IPS DF 4.7 (cell line): ENCODE measurements at regions not wholly inside any gene's neighbourhood (a gene's known extent, or its start where the extent isn't known, plus 50 kb on each side); places are given as distances from the start of the nearest gene placed in this dataset.

Experiments
- DNase-seq: peaks from one replicate; pipeline ENCODE4 v3.0.0-alpha.2; 2013; ENCODE audit warnings: low spot score; ENCODE audit errors: extremely low read depth

DNA sequence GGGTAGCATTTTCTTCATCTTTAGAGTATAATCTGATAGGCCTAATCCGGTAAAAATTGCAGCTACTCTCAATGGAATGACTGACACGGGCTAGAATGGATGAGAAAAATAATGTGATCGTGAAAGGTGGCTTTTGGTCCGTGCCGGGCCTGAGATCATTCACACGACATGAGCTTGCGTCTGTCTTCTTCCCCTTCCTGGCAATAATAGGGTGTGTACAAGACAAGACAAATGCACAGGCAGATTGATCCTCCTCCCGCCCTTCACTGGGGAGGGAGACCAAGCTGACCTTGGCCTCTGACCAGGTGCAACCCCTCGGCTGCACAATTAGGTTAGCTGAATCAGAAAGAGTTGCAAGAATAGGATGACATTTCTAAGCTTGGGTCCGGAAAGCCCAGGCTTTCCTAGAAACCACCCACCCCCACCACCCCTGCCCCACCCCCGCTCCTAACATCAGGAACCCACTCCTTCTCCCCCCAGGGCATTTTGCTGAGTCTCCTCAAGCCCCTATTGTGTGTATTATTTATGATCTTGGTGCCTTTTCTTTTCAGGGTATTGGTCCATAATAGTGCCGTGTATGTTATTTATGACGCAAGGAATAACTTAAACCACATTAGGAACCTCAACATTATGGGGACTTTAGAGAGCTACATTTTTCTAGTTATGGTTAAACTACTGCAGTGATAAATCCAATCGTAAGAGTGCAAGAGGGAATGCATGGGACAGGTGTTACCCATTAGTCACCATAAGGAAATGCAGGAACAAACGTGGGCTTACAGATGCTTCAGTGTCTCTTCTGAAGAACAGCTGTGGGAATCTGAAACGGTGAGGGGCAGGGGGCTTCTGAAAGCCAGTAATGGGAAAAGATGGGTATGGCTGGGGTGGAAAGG is 540.1 kb upstream of the PSMD7 start:
- DNase-seq, result no peak

DNA sequence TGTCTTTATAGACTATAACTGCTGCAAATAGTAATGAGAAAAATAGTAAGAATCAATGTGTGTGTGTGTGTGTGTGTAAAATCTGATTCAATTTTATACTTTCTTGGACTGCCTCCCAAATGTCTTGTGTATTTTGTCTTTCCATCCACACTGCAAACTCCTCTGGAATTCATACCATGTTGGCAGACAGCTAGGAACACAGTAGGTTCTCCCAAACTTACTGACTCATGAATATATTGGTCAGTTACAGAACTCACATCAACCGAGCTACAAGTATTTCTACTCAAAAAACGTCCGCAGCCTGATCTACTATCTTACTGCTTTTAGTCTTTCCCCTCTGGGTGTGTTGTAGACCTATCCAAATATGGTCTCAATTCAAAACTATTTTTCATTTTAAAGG is 542.7 kb upstream of the PSMD7 start:
- no peak for DNase-seq

DNA sequence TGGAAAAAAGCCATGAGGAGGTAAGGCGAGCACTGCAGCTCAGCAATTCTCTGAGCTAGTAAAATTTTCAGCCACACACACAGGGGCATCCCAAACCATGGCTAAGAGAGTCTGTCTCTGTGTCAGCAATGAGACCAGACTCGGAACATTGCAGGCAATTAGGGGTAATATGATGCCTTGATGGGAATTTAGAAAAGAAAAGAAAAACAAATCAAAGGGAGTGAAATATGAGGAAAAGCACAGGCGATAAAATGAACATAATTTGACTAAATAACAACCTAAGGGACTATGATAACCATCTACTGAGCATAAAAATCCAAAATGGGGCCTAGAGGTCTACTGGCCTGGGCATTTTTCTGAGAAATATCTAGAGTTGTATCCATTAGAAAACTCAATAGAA is 546.0 kb upstream of the PSMD7 start:
- DNase-seq, result no peak

DNA sequence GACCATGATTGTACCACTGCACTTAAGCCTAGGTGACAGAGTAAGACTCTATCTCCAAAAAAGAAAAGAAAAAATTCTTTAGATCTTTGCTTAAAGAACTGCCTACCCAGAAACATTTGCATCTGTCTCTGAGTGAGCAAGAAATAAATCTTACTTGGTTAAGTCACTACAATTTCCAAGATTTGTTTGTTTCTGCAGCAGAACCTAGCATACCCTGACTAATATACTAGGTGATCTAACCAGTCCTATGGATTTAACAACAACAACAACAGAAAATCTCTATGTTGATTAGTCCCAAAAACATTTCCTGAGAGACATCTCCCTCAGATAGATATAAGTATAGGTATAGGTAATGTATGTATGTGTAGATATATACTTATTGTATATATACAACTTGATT is 549.3 kb upstream of the PSMD7 start:
- no peak for DNase-seq

DNA sequence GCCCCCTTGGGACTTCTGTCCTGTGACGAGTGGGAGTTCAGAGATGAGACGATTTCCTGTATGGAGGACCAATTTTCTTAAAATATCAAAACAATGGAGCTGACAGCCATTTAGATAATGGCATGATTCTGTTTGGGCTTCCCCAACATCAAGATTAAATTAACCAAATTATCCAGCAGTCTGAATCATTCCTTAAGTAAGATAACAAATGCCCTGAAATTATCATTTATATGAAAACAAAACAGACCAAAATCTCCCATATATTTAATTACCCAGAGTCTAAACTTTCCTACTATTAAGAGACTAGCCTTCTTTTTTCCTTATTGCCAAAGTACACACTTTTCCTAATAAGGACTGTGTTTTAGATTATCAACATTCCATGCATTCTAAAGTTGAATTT is 550.1 kb upstream of the PSMD7 start:
- no peak for DNase-seq

DNA sequence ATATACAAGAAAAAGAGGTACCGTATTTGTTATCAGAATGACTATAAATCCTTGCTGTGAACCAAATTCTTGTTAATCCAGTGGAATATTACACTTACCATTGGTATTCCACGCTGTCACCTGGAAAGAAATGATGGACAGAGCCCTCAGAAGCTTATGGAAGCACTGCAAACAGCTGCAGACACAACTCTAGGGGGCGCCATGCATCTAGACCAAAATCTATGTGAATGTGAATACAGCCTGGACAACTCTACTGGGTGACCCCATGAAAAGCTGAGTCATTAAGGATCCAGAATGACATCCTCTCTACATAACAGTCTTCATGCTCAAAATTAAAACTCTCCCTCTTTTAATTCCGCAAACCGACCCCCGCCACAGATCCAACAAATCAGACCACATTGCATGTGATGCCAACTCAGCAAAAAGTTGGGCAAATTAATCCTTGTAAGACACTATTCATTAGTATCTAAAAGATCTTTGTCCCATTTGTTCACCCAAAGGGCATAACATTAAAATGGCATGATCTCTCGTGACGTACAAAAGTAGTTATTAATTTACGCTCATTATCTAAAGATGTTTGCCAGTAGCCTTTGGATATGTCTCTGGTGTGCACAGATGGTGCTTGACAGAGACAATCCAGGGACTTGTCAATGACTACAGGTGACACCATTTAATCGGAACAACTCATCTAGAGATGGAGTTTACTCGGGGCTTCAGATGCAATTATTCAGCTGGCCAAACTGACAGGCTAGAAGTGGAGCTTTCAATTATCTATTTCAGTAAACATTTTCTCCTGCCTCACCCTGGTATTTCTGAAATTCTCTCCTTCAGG is 552.7 kb upstream of the PSMD7 start:
- peak; percentile 22 for DNase-seq

DNA sequence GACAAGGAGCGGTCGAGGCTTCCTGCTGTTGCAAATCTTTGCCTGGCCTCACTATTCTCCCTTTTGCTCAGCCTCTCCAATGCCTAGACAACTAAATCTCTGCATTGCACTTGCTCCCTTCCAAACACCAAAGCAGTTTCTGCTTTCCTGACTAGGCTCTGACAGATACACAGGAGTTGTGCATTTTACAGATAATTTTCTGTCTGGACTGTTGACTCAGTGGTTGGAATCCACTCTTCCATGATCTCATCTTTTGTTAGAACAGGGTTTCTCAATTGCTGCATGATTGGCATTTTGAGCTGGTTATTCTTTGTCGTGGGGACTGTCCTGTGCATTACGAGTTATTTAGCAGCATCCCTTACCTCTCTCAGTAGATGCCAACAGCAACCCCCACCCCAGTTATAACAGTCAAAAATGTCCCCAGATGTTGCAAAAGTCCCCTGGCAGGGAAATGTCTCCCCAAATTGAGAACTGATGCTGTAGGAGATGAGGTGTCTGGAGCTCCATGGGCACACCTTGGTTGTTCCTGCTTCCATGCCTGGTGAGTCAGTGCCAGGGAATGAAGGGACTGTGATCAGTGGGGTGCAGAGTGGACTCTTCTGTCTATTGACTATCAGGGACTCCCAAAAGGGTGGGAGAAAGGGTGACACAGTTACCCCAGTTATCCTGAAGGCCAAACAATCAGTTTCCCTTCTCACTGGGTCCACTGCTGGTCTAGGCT is 557.4 kb upstream of the PSMD7 start:
- DNase-seq, result no peak

DNA sequence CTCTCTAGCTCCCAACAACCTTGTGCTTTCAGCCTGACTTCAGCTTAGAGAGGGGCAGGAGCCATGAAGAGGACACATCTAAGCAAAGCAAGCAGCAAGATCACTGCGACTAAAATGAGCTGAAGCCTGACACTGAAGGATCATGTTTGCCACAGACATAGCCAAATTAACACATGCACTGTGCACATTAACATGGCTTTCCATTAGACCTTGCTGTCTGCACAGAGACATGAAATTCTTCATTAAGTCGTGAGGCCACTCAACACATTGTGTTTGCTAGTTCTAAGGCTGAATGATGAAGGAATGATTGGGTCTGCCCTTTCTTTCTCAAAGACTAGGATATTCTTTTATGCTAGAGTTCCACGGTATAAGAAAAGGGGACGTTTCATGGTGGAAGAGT is 558.3 kb upstream of the PSMD7 start:
- DNase-seq, result no peak

DNA sequence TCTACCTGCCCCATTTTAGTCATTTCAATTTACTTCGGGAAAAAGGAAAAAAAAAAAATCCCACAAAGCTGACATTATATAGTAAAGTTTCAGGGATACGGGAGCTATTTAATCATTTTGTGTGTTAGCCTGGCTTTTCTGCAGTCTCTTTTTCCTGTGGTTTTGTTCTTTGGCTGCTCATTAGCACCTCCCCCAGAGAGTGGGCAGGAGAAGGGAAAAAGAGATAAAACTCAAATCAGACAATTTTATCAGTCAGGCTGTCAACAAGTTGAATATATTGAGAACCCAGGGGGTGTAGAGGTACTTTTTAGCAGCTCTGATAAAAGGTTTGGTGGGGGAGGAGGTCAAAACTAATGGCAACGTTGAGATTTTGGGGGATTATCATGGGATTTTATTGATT is 559.0 kb upstream of the PSMD7 start:
- no peak for DNase-seq

DNA sequence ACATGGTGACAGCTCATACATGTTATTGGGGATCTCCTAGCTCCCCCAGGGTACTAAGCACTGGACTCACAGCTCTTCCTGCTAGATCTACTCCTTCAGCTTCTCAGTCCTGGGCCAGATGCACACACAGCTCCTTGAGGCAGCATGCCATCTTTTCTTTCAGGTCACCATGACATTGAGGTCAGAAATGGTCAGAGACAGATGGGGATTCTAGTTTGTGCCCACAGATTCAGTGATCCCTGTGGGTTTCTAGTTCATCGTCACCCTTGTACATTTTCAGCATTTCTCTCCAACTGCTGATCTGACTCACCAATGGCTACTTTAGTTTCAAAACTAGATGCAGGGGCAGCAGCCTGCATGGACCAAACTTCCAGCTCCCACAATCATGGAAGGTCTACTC is 560.7 kb upstream of the PSMD7 start:
- no peak for DNase-seq

DNA sequence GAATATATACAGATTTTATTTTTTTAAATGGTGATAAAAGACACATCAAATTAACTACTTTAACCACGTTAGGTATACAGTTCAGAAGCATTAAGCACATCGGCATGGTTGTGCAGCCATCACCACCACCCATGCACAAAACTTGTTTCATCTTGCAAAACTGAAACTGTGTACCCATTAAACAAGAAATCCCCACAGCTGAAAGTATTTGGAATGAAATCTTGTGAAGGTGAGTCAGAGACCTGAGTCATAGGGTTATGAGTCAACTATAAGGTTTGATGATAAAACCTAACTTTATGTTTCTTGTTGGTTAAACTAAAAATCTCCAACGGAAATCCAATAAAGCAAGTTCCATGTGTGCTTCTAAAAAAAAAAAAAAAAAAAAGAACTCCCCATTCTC is 561.6 kb upstream of the PSMD7 start:
- no peak for DNase-seq

DNA sequence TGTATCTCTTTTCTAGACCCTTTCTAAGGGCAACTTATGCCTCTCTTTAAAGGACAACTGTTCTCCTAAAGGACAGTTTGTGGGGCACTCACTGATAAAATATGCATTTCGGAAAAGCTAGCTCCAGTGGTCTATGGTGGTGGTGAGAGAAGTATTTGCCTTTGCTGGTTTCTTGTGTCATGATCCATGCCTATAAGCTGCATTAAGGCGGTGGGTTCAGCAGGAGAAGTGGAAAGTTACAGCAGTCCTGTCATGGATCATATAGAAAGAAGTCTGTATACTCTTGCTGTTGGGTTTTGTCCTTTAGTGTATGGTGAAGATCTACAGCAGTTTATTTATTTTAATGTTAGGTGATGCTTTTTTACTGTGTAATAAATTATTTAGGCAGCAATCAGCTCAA is 563.9 kb upstream of the PSMD7 start:
- DNase-seq, result no peak

DNA sequence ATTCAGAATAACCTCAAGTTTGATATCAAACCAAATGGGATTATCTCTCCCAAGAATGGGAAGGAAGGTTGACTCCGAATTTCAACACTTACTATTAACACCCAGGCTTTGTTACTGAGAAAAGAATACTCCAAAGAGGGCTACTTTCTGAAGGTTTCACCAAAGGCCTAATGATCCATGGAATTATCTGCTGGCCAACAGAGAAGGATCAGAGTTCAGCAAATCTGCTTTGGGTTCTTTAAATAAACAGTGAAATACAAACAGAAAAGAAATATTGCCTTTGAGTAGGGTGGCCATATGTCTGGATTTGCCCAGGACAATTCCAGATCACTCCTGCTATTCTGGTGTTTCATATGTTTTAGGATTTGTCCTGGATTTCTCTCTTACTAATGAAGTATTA is 564.5 kb upstream of the PSMD7 start:
- no peak for DNase-seq

DNA sequence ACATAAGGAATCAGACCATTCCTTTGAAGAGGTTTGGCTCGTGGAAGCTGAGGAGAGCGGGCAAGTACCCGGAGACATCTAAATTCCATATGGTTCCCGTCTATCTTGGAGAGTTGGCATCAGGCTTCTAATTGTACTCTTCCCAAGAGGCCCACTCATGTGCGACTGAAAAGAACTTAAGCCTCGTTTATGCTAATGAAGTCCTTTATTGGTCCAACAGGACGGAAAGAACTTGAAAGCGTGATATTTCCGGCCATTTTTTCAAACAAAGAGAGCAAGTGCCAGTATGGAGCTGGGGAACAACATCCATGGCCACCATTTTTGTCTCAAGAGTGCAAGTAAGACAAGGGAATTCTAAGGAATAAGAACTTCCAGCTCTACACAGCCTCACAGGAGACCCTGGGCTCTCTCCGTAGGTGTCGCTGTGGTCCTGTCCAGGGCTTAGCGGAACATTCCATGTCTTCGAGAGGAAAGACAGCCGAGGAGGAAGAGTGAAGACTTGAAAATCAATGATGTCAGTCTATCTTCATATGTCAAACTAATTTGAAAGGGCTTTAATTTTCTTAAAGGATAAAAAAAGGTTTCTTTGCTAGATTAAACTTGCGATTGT is 566.0 kb upstream of the PSMD7 start:
- DNase-seq, result no peak

DNA sequence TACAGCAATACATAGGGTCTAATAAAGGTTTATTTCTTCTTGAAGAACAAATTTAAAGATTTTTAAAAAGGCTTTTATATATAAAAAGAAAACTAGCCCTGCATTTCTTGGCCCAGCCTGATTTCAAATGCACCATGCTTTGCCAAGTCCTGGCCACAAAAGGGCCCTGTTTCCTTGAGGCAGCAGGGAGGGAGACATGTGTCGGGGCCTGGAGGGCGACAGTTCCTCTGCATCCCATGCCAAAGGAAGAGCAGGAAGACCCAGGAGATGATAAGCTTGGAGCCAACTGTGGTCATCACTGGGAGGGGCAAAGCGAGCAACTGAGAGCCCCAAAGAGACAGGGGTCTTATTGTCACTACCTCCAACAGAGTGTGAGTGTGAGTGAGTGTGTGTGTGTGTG is 571.5 kb upstream of the PSMD7 start:
- DNase-seq, result no peak

DNA sequence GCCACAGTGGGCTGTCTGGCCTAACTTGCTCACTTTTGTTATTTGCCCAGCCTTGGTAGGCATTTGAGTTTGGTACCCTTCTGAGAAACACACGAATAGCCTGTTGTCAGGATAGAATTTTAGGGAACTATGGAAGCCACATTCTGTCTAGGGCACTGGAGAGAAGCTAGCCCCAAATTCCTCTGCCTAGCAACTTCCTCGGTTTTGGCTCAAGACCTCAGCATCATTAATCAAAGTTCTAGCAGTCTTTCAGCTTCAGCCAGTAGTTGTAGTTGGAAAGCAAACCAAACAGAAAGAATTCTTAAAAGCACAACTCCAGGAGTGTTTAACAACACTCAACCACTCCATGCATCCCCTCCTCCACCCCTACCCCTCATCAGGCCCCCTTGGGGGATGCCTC is 572.1 kb upstream of the PSMD7 start:
- DNase-seq, result no peak

DNA sequence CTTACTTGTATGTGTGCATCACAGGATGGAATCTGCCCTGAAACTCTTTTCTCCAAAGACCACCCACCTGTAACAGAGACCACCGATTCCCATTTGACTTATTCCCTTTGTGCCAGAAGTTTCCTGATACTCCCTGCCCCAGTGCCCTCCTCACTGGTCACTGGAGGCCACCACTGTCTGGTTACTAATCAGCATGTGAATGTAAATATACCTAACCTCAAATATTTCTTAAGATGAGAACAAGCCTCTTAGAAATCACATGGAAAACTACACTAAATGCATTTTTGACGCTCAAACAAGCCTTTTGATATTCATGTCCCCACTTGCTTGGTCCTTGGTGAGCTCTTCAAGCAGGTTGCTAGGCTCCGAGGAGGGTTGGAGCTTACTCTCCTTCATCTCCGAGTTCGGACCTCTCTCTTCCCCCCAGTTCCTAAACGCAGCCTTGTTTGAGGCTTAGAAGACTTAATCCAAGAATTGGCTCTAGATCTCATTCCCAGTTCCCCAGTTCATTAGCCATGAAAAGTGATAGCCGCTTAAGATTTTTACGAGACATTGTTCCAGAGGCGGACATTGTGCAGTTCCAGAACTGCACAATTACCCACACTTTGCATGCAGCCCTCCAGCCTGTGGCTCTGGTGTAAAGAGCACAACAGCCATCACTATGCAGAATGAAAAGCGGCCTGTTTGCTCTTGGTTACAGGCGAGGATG is 579.2 kb upstream of the PSMD7 start:
- DNase-seq, result no peak

DNA sequence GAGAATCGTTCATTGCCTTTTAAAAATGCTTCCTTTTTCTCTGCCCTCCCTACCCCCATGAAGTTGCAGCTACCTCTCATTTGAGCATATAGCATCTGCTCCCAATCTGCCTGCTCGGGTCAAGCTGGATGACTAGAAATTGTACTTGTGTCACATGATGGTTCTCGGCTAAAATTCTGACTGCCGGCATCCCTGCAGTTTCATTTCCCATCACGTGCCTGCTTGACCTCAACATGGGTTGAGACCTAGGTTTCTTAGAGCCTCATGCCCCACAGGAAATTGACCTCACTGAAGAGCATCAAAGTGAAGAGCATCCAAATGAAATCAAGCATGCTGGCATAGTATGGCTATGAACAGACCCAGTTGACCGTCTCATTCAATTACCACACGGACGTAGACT is 581.6 kb upstream of the PSMD7 start:
- DNase-seq, result no peak

DNA sequence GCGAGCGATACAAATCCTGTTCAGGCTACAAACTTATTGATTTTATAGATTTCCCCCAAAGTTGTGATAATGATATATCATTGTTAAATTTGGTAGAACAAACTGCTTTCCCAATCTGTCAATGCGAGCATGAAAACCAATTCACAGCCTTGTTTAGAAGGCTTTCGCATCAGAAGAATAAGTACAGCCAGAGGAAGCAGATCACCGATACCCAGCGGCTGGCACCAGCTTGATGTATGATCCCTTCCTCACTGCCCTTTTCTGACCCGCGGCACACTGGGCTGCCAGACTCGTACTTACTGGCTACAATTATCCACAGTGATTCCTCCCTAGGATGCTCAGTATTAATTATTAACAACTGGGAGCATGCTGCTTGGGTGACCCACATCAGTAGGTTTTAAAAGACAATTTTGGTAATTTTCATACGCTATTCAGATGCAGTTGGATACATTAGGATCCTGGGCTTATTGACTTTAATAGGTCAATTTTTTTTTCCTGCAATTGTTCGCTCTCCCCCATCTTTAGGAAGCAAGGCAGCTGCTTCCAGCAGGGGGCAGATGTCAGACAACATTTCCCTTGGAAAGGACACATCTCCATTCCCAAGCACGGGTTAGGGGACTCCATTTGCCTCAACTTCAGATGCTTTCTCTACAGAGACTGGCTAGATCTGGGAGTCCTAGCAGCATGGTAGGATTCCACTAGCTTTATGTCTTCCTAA is 582.7 kb upstream of the PSMD7 start:
- no peak for DNase-seq

DNA sequence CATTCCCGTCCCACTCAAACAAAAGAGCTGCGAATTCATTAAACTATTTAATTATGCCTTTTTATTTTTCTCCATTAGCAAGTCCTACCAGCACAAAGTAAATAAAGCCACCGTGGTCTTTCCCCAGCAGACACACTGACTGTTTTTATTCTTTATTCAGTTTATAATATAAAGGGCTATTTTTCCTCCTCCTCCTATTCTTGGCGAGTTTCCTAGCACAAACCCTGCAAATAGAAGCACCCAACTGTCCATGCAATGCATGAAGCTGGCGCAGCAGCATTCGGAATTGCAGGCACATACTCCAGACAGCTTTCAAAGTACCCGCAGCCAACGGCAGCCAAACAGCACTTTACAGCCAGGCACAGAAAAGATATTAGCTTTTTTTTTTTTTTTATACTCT is 583.4 kb upstream of the PSMD7 start:
- no peak for DNase-seq
